GM21825 (cell line): ENCODE measurements at regions not wholly inside any gene's neighbourhood (a gene's known extent, or its start where the extent isn't known, plus 50 kb on each side); places are given as distances from the start of the nearest gene placed in this dataset.

Source experiments
- ATAC-seq: cut with Tn5 transposase; IDR thresholded peaks from one replicate; pipeline ENCODE4 v1.9.1; 2021; ENCODE audit warnings: mild to moderate bottlenecking, moderate library complexity; ENCODE audit not compliant: unreplicated experiment

GRCh38 chr20:24203526-24204183 is 215.1 kb upstream of the GGTLC1 start:
- no peak for ATAC-seq

- ATAC-seq, result no peak
Measured at GRCh38 chr20:24199501-24199900, 210.9 kb upstream of the GGTLC1 start.

GRCh38 chr20:24194143-24194542 is 205.6 kb upstream of the GGTLC1 start:
- ATAC-seq, result no peak

GRCh38 chr20:24190905-24191304 is 202.3 kb upstream of the GGTLC1 start:
- ATAC-seq, result no peak

GRCh38 chr20:24185791-24186190 is 197.2 kb upstream of the GGTLC1 start:
- ATAC-seq, result no peak

- ATAC-seq, result no peak
Measured at GRCh38 chr20:24181151-24181550, 192.6 kb upstream of the GGTLC1 start.

- ATAC-seq, result no peak
Measured at GRCh38 chr20:24169256-24169655, 180.7 kb upstream of the GGTLC1 start.

- ATAC-seq, result no peak
Measured at GRCh38 chr20:24166412-24166811, 177.8 kb upstream of the GGTLC1 start.

GRCh38 chr20:24166123-24166381 is 177.5 kb upstream of the GGTLC1 start:
- no peak for ATAC-seq

- ATAC-seq, result no peak
Measured at GRCh38 chr20:24165301-24166122, 176.9 kb upstream of the GGTLC1 start.

GRCh38 chr20:24164360-24164759 is 175.8 kb upstream of the GGTLC1 start:
- ATAC-seq, result no peak

GRCh38 chr20:24163506-24163905 is 174.9 kb upstream of the GGTLC1 start:
- ATAC-seq, result no peak

GRCh38 chr20:24160563-24161281 is 172.1 kb upstream of the GGTLC1 start:
- ATAC-seq, result no peak

- ATAC-seq, result no peak
Measured at GRCh38 chr20:24158281-24158680, 169.7 kb upstream of the GGTLC1 start.

- ATAC-seq, result no peak
Measured at GRCh38 chr20:24157213-24157612, 168.6 kb upstream of the GGTLC1 start.

- no peak for ATAC-seq
Measured at GRCh38 chr20:24153101-24154040, 164.8 kb upstream of the GGTLC1 start.

- no peak for ATAC-seq
Measured at GRCh38 chr20:24151621-24152294, 163.2 kb upstream of the GGTLC1 start.

GRCh38 chr20:24150406-24150805 is 161.8 kb upstream of the GGTLC1 start:
- no peak for ATAC-seq

GRCh38 chr20:24149881-24150307 is 161.3 kb upstream of the GGTLC1 start:
- ATAC-seq, result no peak

- no peak for ATAC-seq
Measured at GRCh38 chr20:24149175-24149574, 160.6 kb upstream of the GGTLC1 start.
